HepG2 (cell line): ENCODE measurements at regions not wholly inside any gene's neighbourhood (a gene's known extent, or its start where the extent isn't known, plus 50 kb on each side); places are given as distances from the start of the nearest gene placed in this dataset.

Experiments
- CENPX ChIP-seq: sonication (generic); formaldehyde crosslinking; IDR thresholded peaks from 2 replicates; pipeline ENCODE4 v1.9.0; 2021; ENCODE audit warnings: mild to moderate bottlenecking, missing genetic modification reagents, moderate library complexity
- IKZF4 ChIP-seq: sonication (generic); formaldehyde crosslinking; IDR thresholded peaks from 2 replicates; pipeline ENCODE4 v1.5.1; 2020; ENCODE audit warnings: borderline replicate concordance, mild to moderate bottlenecking, low read depth, missing genetic modification reagents; ENCODE audit errors: not compliant biosample characterization
- REPIN1 ChIP-seq: sonication (generic); formaldehyde crosslinking; IDR thresholded peaks from 2 replicates; pipeline ENCODE4 v1.8.0; 2022; ENCODE audit warnings: missing genetic modification reagents, low read depth, mild to moderate bottlenecking, borderline replicate concordance
- TBP ChIP-seq: sonication (generic); formaldehyde crosslinking; IDR thresholded peaks from 2 replicates; pipeline ENCODE4 v1.5.0; 2020; ENCODE audit warnings: missing genetic modification reagents
- ZMYM2 ChIP-seq: sonication (generic); formaldehyde crosslinking; IDR thresholded peaks from 2 replicates; pipeline ENCODE4 v1.8.0; 2022; ENCODE audit warnings: mild to moderate bottlenecking, missing genetic modification reagents
- TF ChIP-seq, protein P1 (sequence below): sonication (generic); formaldehyde crosslinking; IDR thresholded peaks from 2 replicates; pipeline ENCODE4 v1.9.0; 2021; ENCODE audit warnings: missing genetic modification reagents, borderline replicate concordance
- TF ChIP-seq, protein P2 (sequence below), 2 experiments: sonication (generic) in 1 of 2; formaldehyde crosslinking in 1 of 2; IDR thresholded peaks; 2 replicates each; pipeline versions ENCODE4 v1.4.0 to v1.6.1; 2016 to 2020; ENCODE audit warnings: borderline replicate concordance in 1 of 2, low read depth in 1 of 2, mild to moderate bottlenecking in 1 of 2, missing genetic modification reagents in 1 of 2

GRCh38 chr13:111546921-111547675 lies 226.7 kb downstream of the TEX29 start (continued):
- TF ChIP-seq, protein P1, sequence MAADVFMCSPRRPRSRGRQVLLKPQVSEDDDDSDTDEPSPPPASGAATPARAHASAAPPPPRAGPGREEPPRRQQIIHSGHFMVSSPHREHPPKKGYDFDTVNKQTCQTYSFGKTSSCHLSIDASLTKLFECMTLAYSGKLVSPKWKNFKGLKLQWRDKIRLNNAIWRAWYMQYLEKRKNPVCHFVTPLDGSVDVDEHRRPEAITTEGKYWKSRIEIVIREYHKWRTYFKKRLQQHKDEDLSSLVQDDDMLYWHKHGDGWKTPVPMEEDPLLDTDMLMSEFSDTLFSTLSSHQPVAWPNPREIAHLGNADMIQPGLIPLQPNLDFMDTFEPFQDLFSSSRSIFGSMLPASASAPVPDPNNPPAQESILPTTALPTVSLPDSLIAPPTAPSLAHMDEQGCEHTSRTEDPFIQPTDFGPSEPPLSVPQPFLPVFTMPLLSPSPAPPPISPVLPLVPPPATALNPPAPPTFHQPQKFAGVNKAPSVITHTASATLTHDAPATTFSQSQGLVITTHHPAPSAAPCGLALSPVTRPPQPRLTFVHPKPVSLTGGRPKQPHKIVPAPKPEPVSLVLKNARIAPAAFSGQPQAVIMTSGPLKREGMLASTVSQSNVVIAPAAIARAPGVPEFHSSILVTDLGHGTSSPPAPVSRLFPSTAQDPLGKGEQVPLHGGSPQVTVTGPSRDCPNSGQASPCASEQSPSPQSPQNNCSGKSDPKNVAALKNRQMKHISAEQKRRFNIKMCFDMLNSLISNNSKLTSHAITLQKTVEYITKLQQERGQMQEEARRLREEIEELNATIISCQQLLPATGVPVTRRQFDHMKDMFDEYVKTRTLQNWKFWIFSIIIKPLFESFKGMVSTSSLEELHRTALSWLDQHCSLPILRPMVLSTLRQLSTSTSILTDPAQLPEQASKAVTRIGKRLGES (CRISPR knock-in tag): no peak
- no peak for TF ChIP-seq ZMYM2 (CRISPR knock-in tag)
- TF ChIP-seq CENPX: no peak
- no peak for TF ChIP-seq TBP (CRISPR knock-in tag)
- TF ChIP-seq IKZF4 (CRISPR knock-in tag): no peak
- TF ChIP-seq, protein P2, sequence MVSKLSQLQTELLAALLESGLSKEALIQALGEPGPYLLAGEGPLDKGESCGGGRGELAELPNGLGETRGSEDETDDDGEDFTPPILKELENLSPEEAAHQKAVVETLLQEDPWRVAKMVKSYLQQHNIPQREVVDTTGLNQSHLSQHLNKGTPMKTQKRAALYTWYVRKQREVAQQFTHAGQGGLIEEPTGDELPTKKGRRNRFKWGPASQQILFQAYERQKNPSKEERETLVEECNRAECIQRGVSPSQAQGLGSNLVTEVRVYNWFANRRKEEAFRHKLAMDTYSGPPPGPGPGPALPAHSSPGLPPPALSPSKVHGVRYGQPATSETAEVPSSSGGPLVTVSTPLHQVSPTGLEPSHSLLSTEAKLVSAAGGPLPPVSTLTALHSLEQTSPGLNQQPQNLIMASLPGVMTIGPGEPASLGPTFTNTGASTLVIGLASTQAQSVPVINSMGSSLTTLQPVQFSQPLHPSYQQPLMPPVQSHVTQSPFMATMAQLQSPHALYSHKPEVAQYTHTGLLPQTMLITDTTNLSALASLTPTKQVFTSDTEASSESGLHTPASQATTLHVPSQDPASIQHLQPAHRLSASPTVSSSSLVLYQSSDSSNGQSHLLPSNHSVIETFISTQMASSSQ (IDR thresholded peaks at IDR 0.05; ENCODE audit: low read depth): no peak
- TF ChIP-seq, protein P2 (CRISPR knock-in tag; IDR thresholded peaks at IDR 0.05; ENCODE audit: borderline replicate concordance): no peak
- TF ChIP-seq REPIN1 (CRISPR knock-in tag): no peak
- TF ChIP-seq, all 625 proteins: peak for 0
